Esophagus muscularis mucosa (tissue), 4 donors: ENCODE measurements at regions not wholly inside any gene's neighbourhood (a gene's known extent, or its start where the extent isn't known, plus 50 kb on each side); places are given as distances from the start of the nearest gene placed in this dataset.

Source experiments
- CTCF ChIP-seq, 3 experiments: fragments of 200-600 bp in 2 of 3; fragments of 450-650 bp in 1 of 3; sonication (generic) in 2 of 3; IDR thresholded peaks; one replicate each; pipeline ENCODE4 v1.5.1; 2017 to 2019; ENCODE audit warnings: antibody characterized with exemption in 3 of 3, mild to moderate bottlenecking in 2 of 3, moderate library complexity in 1 of 3
- EP300 ChIP-seq: sonication (generic); formaldehyde crosslinking; IDR thresholded peaks from one replicate; pipeline ENCODE4 v1.6.1; 2017; ENCODE audit warnings: antibody characterized with exemption
- POLR2A ChIP-seq: fragments of 450-650 bp; IDR thresholded peaks from one replicate; pipeline ENCODE4 v1.6.1; 2017; ENCODE audit warnings: antibody characterized with exemption, moderate library complexity, mild to moderate bottlenecking, low read depth

DNA sequence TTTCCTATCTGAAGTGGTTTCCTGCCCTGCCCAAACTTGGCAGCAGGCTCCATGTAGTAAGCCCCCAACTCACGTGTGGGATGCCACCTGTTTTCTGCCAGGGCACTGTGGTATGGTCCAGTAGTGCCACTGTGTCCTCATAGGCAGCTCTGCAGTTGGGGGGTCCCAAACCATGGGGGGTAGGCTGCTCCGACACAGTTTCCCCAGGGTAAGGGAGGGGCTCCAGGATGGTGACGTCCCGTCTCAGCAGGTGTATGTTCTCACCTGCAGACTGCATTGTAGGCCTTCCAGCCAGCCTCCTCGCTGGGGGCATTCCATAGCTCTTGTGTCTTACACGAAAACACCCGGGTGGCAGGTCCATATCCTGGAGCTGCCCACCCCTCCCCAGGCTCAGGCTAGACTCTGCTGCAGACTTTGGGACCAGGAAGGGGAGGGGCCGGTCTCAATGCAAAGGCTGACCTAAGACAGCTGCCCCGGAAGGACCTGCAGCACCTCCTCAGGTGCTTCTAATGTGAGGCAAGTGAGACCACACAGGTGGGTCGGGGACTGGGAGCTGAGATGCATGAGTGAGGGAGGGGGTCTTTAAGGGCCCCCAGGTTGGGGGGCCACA is 330.5 kb upstream of the IRX4 start:
- TF ChIP-seq POLR2A (no peak), CTCF (IDR thresholded peaks at IDR 0.05) (no peak), EP300 (no peak)
